ENCODE measurements at regions not wholly inside any gene's neighbourhood (a gene's known extent, or its start where the extent isn't known, plus 50 kb on each side); places are given as distances from the start of the nearest gene placed in this dataset.
"Not testable (repeated sequence)": the region's sequence is repeated elsewhere in the genome, so short reads cannot be mapped to it uniquely, and the experiment has no call there.

DNA sequence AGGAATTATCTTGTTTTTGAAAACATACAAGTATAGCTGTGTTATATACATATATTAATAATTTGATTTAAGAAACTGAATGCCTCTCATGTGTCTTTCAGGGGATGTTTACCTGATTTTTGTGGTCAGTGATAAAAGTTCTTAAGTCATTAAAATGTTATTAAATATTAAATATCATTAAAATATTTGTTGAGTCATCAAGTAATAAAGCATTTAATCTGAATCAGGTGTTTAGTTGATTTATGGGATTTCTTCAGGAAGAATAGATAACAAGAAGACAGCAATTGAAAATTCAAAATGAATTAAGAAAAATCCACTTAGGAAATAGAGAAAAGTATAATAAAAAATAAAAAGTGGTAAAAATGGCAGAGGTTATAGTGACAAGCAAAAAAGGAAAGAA lies 361.9 kb upstream of the EYS start:
- DNase-seq (ENCODE audit: low read depth), result no peak

DNA sequence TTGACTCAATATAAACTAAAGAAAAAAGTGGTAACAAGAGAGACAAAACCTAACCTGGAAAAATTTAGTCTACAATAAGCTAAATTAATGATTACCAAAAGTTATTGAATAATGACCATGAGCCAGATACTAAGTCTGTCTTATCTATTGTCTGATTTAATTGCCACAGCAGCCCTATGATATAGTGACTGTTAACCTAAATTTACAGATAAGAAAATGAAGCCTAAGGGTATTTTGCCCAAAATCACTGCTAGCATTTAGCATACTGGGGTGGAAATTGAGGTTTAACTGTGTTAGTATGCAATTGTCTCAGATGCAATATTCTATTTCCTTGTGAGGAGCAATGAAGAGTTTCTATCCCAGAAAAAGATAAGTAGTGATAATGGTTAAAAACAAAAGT lies 361.0 kb upstream of the EYS start:
- DNase-seq (ENCODE audit: low read depth), result no peak

GRCh38 chr6:66065313-66065712 lies 358.3 kb upstream of the EYS start:
- no peak for DNase-seq (ENCODE audit: low read depth)

DNA sequence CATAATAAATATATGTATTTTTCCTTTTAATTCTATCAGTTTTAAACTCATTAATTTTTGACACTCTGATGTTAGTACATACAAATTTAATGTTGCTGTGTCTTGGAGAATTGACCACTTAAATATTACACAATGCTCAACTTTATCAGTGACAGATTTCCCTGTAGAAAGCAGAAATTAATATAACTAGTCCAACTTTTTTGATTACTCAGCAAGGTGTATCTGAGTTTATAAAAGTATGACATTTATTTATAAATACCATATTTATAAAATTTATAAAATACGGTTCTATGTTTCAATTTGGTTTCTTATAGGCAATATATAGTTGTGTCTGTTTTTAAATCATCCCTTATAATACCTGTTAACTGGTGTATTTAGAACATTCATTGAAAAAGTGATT lies 350.0 kb upstream of the EYS start:
- no peak for DNase-seq (ENCODE audit: low read depth)

- DNase-seq (ENCODE audit: low read depth), result no peak
Measured at GRCh38 chr6:66054967-66055366, 347.9 kb upstream of the EYS start.

DNA sequence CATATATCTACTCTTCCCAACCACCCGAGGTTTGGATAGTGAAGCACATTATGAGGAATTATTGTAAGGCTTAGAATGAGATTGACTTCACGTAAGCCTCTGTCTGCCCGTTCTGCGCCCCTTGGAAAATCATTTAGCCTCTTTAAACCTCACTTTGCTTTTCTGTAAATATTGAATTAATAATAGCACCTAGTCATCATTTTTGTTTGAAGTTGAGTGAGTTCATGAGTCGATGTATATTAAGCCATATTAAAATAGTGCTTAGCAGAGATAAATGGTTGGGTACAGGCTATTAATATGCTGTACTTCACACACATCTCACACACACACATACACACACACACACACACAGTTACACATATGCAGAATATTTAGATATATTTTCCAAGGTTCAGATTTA lies 344.8 kb upstream of the EYS start:
- DNase-seq (ENCODE audit: low read depth), result no peak

DNA sequence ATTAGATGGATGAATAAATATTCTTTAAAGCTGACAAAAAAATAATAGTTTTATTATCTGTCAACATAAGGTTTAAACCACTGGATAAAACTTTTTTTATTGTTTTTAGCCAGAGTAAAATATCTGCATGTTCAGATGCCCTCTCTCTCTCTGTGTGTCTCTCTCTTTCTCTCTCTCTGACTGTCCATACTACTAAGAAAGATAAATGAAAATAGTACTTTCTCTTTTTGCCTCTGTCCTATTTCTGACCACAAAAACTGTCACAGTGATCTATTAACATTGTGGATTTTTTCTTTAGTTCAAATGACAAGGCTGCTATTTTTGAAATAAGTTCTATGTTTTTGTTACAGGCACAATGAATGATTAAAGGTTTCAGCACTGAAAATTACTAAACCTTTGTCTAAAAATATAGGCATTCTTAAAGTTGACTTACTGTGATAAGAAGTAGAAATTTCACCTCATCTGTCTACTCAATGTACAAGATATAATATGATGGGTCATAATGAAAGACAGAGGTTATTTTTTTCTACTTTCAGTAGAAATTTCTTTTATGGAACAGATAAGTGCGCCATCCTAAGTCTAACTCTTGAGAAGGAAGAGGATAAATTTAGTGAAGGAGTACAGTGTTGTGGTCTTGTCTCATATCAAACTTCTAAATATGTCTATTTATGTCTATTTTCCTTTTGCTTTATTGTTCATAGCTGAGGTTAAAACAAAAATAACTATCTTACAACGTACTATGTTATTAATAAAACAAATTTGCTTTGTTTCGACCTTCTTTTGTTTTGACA lies 341.9 kb upstream of the EYS start:
- no peak for DNase-seq (ENCODE audit: low read depth)

GRCh38 chr6:66032626-66033025 lies 325.6 kb upstream of the EYS start:
- no peak for DNase-seq (ENCODE audit: low read depth)

DNA sequence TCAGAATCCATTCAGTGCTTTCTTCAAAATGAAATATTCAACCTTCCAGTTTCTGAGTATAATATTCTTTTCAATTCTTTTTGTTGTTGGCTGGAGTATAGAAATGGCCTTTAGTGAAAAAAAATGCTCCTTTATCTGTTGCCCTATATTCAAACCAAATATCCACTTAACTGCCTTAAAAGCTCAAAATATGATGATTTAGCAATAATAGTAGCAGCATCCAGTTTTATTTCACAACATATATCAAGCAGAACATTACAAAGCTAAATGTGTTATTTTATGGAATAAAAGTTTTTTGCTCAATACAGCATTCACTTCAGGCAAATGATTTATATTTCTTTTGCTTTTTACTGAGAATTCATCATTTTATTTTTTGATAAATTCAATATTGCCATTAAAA lies 322.4 kb upstream of the EYS start:
- DNase-seq (ENCODE audit: low read depth), result no peak

GRCh38 chr6:65999288-65999791 lies 292.3 kb upstream of the EYS start:
- no peak for DNase-seq (ENCODE audit: low read depth)

- DNase-seq (ENCODE audit: low read depth), result no peak
Measured at GRCh38 chr6:65998544-65998943, 291.5 kb upstream of the EYS start.

- no peak for DNase-seq (ENCODE audit: low read depth)
Measured at GRCh38 chr6:65997539-65997938, 290.5 kb upstream of the EYS start.

- no peak for DNase-seq (ENCODE audit: low read depth)
Measured at GRCh38 chr6:65996096-65996495, 289.1 kb upstream of the EYS start.

DNA sequence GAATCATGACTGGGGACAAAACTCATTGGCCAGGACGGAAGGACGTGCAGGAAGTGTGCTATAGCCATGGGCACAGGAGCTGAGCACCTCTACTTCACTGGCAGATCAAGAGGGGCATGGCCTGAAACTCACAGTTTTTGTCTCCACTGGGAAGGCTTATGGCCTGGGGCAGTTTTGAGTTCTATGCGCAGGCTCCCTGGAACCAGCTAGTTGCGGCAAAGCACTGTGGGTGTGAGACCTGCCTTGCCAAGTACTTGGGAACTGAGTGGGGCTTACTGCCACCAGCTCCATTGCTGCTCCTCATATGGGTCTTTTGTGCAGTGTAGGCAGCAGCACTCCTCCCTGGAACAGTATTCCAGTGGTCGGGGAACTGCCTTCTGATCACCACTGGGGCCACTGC lies 282.6 kb upstream of the EYS start:
- no peak for DNase-seq (ENCODE audit: low read depth)

- no peak for DNase-seq (ENCODE audit: low read depth)
Measured at GRCh38 chr6:65988006-65988405, 281.0 kb upstream of the EYS start.

GRCh38 chr6:65984089-65984488 lies 277.1 kb upstream of the EYS start:
- DNase-seq (ENCODE audit: low read depth), result no peak

DNA sequence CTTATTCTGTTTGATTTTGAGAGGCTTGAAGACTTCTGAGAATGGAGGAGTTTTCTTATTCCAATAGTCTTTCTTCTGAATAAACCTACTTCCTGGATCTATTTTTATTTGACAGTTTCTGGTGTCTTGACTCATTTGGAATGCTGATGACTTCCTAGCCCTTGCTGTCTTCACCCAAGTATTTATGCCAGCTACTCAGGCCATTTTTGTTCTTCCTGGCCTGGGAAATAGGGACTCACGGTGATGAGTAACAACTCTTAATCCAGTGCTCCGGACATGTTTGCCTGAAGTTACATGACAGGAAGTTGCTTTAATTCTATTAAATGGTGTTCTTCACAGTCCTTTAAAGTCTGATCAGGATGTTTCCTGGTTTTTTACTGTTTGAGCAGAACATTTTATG lies 272.1 kb upstream of the EYS start:
- no peak for DNase-seq (ENCODE audit: low read depth)

- DNase-seq (ENCODE audit: low read depth), result not testable (repeated sequence)
Measured at GRCh38 chr6:65971252-65971651, 264.2 kb upstream of the EYS start.

DNA sequence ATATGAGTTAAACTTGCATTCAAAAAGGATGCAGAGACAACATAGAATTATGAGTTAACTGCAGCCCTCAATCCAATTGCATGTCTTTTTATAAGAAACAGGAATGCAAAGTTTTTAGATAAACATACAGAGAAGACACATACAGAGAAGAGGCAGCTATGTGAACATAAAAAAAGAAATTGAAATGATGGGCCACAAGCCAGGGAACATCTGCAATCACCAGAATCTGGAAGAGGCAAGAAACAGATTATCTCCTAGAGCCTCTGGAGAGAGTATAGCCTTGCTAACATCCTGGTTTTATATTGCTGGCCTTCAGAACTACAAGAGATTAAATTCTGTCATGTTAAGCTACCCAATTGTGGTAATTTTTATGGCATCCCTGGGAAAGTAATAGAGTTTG lies 257.2 kb upstream of the EYS start:
- DNase-seq (ENCODE audit: low read depth), result no peak

DNA sequence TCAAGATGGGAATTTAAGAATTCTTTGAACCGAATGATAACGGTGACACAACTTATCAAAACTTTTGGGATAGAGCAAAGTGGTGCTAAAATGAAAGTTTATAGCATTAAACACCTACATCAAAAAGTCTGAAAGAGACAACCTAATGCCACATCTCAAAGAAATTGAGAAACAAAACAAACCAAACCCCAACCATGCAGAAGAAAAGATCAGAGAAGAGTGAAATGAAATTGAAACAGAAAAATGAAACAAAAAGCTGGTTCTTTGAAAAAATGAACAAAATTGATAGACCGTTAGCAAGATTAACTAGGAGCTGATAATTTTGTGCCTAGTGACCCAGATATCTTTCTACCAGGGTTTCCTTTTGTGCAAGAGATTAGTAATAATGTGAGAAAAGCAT lies 248.0 kb upstream of the EYS start:
- no peak for DNase-seq (ENCODE audit: low read depth)

GRCh38 chr6:65948062-65948461 lies 241.0 kb upstream of the EYS start:
- no peak for DNase-seq (ENCODE audit: low read depth)

GRCh38 chr6:65943548-65943947 lies 236.5 kb upstream of the EYS start:
- no peak for DNase-seq (ENCODE audit: low read depth)

GRCh38 chr6:65943051-65943450 lies 236.0 kb upstream of the EYS start:
- no peak for DNase-seq (ENCODE audit: low read depth)

DNA sequence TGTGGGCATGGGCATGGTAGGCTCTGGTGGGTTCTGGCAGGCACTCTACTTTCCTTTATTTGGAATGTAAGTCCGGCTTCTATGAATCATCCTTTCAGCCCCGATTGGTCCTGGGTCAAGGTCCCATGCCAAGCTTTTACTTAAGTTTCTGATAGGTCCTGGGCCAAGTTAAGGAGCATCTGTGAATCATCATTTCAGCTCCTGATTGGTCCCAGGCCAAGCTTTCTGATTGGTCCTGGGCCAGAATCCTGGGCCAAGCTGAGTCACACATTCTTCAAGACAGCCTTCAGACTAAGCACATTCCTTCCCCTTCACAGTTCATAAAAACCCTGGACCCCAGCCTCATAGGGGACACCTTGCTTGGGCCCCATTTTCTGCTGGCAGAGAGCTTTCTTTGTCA lies 231.0 kb upstream of the EYS start:
- DNase-seq (ENCODE audit: low read depth), result no peak
